NCI-H345 (cell line): ENCODE measurements at regions not wholly inside any gene's neighbourhood (a gene's known extent, or its start where the extent isn't known, plus 50 kb on each side); places are given as distances from the start of the nearest gene placed in this dataset.

Experiments used
- DNase-seq: peaks from one replicate; lab custom pipeline; 2025; lab: John Stamatoyannopoulos, UW

- no peak for DNase-seq
Observed at GRCh38 chr21:27817902-27818623, 851.2 kb upstream of the ADAMTS5 start.

DNA sequence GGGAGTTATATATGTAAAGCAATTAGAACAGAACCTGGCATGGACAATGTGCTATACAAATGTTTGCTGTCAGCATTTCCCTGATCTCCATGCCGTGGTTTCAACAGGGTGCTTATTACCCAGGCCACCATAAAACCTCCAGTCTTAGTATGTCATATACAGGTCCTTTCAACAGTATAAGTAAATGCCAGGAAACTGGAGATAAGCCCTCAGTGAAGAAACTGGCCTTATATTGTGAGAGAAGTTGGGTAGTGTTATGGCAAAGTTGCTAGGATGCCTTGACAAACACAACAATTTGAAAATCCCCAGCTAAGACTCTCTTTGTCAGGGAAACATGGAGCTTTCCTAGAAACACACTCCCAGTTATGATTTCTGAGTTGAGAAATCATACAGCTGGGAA, 850.2 kb upstream of the ADAMTS5 start:
- DNase-seq: no peak

GRCh38 chr21:27816301-27816700, 849.4 kb upstream of the ADAMTS5 start:
- DNase-seq: no peak

GRCh38 chr21:27814226-27814625, 847.3 kb upstream of the ADAMTS5 start:
- no peak for DNase-seq

GRCh38 chr21:27813750-27814149, 846.9 kb upstream of the ADAMTS5 start:
- no peak for DNase-seq

GRCh38 chr21:27813344-27813743, 846.5 kb upstream of the ADAMTS5 start:
- no peak for DNase-seq

DNA sequence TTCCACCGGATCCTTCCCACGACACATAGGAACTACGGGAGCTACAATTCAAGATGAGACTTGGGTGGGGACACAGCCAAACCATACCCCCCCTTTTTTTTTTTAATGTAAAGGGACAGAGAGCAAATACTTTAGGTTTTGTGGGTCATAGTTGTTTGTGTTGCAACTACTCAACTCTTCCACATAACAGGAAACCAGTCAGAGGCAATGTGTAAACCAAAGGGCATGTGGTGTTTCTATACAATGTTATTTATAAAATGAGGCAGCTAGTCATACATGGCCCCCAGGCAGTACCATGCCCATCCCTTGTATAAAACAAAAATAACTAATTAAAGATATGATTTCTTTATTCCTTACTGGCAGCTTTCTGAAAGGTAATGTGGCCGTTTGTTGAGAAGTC, 845.4 kb upstream of the ADAMTS5 start:
- no peak for DNase-seq

DNA sequence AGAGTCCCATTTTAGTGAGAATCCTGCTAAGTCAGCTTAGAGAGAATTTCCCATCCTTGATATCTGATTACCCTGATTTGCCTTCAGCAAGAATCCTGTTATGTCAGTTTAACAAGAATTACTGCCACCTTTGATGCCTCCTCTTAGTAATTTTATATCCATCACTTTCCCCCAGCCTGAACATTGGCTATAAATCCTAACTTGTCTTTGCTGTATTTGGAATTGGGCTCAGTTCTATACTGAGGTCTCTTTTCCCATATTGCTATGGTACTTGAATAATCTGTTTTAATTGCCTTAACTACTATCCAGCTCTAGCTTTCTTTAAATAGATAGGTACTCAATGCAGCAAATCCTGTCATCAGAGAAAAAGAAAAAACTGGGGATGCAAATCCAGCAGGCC, 842.0 kb upstream of the ADAMTS5 start:
- no peak for DNase-seq

- DNase-seq: no peak
Observed at GRCh38 chr21:27807596-27807995, 840.7 kb upstream of the ADAMTS5 start.

- no peak for DNase-seq
Observed at GRCh38 chr21:27806281-27806680, 839.4 kb upstream of the ADAMTS5 start.

- no peak for DNase-seq
Observed at GRCh38 chr21:27805696-27806095, 838.8 kb upstream of the ADAMTS5 start.

DNA sequence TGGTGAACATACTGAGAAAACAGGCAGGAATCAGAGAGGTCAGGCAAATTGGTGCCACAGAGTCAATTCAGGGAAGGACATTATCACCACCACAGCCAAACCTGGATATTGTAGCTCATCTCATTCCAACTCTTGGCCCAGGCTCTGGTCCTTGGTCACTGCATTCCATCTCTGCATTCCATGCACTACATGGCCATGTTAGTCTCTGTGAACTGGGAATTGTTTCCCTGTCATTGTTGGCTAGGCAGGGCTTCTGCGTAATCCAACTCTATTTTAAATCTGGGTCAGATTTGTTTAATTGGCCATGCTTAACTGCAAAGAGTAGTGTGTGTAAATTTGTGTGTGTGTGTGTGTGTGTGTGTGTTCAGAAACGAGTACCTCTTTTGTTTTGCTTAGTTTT, 837.6 kb upstream of the ADAMTS5 start:
- no peak for DNase-seq

DNA sequence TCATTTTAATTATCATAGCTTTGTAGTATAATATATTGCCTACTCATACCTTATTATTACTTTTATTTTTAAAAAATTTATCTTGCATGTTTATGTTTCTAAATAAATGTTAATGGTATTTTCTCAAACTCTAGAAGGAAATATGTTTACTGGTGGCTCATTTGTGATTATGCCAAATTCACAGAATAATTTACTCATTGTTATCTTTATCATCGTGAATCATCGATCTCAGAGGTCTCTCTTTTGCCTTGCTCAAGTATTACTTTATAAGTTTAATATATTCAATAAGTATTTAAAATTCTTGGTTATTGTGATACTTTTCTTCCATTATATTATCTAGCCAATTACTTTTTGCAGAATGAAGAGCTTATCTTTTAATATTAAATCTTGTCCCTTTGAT, 836.7 kb upstream of the ADAMTS5 start:
- no peak for DNase-seq

DNA sequence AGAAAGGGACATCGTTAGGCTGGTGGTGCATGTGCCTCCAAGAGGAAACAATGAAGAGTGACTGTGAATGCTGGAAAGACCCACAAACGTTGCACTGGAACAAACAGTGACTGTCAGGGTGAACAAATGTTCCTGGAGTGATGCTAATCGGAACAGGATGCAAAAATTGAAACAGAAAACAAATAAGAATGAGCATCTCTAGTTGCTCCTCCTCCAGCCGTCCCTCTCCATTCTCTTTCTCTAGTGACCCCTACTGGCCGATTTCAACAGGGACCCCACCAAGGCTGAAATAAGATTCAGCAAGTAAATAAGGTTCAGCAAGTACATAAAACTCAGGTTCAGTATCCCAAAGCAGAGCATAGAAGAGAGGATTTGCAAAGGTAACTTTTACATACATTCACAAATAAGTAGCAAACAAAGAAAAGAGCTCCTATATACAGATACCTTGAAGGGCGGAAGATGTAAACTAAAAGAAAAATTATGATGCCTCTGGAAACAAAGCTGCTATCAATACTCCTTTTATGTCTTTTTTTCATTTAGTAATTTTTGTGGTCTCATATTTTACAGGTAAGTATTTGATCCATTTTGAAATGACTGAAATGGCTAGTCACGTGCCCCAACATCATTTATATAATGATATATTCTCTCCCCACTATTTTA, 836.1 kb upstream of the ADAMTS5 start:
- no peak for DNase-seq

- no peak for DNase-seq
Observed at GRCh38 chr21:27799861-27800260, 833.0 kb upstream of the ADAMTS5 start.

GRCh38 chr21:27796106-27796505, 829.2 kb upstream of the ADAMTS5 start:
- no peak for DNase-seq

DNA sequence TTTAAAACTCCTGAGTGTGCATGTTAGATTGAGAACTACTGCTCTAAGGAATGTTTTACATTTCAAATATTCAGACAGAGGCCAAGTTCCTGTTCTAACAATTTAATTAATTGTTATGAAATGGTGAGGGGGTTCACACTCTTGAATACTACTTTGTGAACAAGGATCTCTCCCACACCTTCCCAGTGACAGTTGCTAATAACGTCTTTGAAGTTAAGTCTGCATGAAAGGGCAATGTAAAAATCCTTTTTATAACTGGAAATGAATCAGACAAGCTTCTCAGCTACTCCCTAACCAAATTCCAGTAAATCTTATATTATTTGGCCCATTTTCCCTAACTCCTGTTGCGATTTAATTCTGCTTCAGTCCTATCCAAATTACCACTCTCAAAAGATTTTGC, 828.5 kb upstream of the ADAMTS5 start:
- no peak for DNase-seq

DNA sequence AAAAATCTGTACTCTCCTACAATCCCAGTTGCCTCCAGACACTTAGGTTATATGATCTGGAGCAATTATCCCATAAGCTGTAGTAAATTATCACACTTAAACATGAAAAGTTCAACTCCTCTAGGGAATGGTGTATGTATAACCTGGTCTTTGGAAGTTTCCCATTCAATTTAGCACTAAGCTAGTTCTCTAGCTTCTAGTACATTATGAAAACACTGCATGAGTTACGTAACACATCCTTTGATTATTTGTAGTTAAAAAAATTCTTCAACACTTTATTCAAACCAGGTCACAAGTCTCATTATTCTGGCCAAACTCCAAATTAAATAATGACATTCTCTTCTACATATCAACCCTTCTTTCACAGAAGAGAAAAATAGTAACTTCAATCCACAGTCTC, 827.0 kb upstream of the ADAMTS5 start:
- DNase-seq: no peak

DNA sequence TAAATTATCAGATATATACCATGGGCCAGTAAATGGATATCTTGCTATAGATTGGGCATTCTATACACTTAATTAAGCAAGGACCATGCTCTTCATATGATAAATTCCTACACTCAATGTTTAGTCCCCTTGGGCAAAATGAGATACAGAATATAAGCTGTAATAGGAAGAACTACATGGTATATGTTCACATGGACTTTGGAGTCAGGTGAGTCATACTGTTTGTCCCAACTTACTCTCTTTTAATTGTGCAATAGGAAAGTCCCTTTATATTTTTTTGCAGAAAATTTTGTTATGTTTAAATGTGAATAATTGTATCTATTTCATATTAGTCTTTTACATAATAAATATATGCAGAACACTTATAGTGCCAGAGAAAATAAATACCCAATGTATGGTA, 820.2 kb upstream of the ADAMTS5 start:
- DNase-seq: no peak

DNA sequence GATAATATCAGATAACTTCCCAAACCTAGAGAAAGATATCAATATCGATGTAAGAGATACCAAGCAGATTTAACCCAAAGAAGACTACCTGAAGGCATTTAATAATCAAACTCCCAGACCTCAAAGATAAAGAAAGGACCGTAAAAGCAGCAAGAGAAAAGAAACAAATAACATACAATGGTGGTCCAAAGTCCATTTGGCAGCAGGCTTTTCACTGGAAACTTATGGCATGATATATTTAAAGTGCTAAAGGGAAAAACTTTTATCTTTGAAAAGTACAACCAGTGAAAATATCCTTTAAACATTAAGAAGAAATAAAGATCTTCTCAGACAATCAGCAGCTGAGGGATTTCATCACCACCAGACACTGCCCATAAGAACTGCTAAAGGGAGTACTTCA, 812.7 kb upstream of the ADAMTS5 start:
- no peak for DNase-seq

DNA sequence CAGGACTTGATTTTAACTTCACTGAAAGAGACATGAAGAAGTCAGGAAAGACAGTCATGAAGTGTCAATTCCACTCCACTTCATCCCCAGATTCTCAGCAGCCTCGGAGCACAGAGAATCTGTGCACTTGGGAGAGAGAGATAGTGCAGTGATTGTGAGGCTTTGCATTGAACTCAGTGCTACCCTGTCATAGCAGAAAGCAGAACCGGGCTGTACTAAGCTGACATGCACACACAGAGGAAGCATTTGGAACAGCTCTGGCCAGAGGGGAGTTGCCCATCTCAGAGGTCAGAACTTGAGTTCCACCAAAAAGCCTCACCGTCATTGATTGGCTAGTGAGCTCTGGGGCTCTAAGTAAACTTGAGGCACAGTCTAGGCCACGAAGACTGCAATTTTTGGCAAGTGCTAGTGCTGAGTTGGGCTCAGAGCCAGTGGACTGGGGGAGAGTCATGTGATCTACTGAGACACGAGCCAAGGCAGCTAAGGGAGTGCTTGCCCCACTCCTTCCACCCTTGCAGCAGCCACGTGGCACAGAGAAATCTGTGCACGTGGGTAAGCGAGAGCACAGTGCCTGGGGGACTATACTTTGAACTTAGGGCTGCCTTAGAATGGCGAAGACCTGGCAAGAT, 810.2 kb upstream of the ADAMTS5 start:
- no peak for DNase-seq

DNA sequence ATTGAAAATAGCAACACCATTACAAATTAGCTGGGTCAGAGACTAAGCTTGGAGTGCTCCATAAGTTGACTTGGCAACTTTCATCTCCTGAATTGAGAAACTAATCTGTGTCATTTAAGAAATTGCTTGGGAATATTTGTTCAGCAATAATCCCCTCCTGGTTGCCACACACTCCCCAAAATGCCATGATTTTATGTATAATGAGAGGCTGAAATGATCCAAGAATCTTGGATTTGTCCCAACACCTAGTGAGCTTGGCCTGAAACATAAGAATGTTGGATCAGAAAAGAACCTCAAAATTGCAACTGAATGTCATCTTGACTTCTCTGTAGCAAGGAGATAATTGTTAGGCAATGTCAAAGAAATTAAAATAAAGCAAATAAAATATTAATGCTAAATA, 805.9 kb upstream of the ADAMTS5 start:
- DNase-seq: no peak

DNA sequence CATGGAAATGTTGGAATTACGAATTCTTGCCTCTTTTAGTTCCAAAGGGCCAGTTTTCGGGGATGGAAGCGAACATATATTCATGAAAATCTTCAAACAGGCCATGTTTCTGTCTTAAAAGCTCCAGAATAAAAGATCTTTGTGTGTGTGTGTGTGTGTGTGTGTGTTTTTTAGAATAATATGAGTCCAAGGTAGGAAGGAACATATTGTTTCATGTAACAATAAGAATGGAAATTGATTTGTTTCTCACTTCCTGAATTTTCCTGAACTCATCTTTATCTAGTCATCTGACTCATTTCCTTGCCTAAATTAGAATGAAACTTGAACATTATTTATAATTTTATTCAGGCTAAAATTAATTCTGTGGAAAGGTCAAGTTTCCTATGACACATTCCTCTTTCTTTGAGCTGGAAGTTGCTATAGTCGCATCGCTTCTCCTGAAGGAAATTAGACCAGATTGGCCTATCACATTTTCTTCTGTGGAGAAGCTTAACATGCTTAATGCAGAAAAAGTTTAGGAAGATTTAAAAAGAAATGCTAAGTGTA, 805.1 kb upstream of the ADAMTS5 start:
- DNase-seq: no peak
